ENCODE measurements at regions not wholly inside any gene's neighbourhood (a gene's known extent, or its start where the extent isn't known, plus 50 kb on each side); places are given as distances from the start of the nearest gene placed in this dataset.

DNA sequence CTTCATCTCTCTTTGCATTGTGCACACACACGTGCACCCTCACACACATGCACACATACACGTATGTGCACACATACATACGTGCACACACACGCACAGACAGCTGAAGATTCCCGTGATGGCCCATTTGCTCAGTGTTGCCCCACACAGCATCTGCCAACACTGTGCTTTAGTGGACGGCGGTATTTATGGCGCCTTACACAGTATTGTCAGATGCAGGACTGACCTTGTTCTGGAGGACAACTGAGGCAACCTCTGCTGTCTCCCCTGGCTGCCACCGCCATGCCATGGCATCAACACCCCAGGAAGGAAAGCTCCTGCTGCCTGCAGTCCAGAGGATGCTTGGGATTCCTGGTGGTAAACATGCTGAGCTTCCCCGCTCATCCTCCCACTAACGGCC, 316.4 kb downstream of the TEX29 start:
- TF ChIP-seq CTCF (IDR thresholded peaks at IDR 0.05) (no peak), POLR2A (IDR thresholded peaks at IDR 0.05) (no peak)

Measured in uterus (tissue), 2 donors.